ENCODE measurements at regions not wholly inside any gene's neighbourhood (a gene's known extent, or its start where the extent isn't known, plus 50 kb on each side); places are given as distances from the start of the nearest gene placed in this dataset.

DNA sequence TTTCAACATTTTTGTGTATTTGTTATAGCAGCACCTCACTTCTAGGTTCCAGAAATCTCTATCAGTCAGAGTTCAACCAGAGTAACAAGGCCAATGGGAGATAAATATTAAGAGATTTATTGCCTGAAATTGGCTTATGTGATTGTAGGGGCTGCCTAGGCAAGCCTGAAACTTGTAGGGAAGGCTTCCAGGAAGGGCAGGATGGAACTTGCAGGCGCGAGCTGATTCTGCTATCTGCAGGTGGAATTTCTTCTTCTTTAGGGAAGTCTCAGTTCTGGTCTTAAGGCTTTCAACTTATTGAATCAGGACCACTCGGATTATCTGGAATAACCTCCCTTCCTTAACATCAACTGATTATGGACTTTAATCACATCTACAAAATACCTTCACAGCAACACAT lies 199.5 kb upstream of the NLRP1 start:
- H3K4me1 ChIP-seq = no peaks in the 10 kb centered on the region

DNA sequence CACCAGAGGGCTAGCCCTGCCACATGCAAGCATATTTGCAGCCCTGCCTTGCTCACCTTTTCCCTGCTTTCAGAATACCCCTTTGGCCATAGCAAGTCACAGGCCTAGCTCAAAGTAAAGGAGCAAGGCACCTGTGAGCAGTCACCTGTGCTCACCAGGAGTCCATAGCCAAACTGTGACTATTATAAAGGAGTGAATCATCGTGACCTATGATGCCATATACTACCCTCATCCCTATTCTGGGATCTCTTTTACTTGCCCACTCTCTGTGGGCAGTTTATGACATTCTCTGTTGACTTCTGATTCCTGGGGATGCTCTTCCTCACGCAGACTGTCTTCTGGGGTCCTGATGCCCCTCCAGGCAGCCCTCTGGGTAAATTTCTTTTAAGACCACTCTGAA lies 200.5 kb upstream of the NLRP1 start:
- TF ChIP-seq, protein P1, sequence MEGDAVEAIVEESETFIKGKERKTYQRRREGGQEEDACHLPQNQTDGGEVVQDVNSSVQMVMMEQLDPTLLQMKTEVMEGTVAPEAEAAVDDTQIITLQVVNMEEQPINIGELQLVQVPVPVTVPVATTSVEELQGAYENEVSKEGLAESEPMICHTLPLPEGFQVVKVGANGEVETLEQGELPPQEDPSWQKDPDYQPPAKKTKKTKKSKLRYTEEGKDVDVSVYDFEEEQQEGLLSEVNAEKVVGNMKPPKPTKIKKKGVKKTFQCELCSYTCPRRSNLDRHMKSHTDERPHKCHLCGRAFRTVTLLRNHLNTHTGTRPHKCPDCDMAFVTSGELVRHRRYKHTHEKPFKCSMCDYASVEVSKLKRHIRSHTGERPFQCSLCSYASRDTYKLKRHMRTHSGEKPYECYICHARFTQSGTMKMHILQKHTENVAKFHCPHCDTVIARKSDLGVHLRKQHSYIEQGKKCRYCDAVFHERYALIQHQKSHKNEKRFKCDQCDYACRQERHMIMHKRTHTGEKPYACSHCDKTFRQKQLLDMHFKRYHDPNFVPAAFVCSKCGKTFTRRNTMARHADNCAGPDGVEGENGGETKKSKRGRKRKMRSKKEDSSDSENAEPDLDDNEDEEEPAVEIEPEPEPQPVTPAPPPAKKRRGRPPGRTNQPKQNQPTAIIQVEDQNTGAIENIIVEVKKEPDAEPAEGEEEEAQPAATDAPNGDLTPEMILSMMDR (IDR thresholded peaks at IDR 0.05) = no peak
- TF ChIP-seq EP300 (IDR thresholded peaks at IDR 0.05) = no peak
- TF ChIP-seq POLR2A (IDR thresholded peaks at IDR 0.05) = no peak
- no peak overlapping the region for H3K27ac ChIP-seq
- H3K9me3 ChIP-seq = peaks cover 0 to 33% (median 0%) of the 10 kb centered on the region in 4 donors
- no peaks in the 10 kb centered on the region for H3K4me1 ChIP-seq
- 80 to 91% methylated on average over 2 of the region's 2 CpGs for WGBS, 2 donors
- no peaks in the 10 kb centered on the region for H3K36me3 ChIP-seq
- no peak overlapping the region for H3K4me3 ChIP-seq
- H3K27me3 ChIP-seq = no peaks in the 10 kb centered on the region
- DNase-seq (ENCODE audit: low spot score in 2 of 2) = no peak

More for the DNA sequence above, 199.5 kb upstream of the NLRP1 start:
- Histone ChIP-seq H3K36me3 (no peaks in the 10 kb centered on the region), H3K9me3 (peaks cover 0 to 26% (median 0%) of the 10 kb centered on the region in 4 donors), H3K27ac (no peak overlapping the region), H3K4me3 (no peak overlapping the region), H3K27me3 (no peaks in the 10 kb centered on the region)
- 79 to 97% methylated on average over 3 of the region's 3 CpGs for WGBS, 2 donors
- no peak for DNase-seq (ENCODE audit: low spot score in 2 of 2)
- TF ChIP-seq, protein P1 (IDR thresholded peaks at IDR 0.05) = no peak

GRCh38 chr17:5785338-5785737 lies 201.0 kb upstream of the NLRP1 start:
- WGBS, 2 donors = 11 to 15% methylated on average over 4 of the region's 4 CpGs
- no peak overlapping the region for H3K27ac ChIP-seq
- no peaks in the 10 kb centered on the region for H3K36me3 ChIP-seq
- TF ChIP-seq EP300 (IDR thresholded peaks at IDR 0.05) (no peak), POLR2A (IDR thresholded peaks at IDR 0.05) (no peak)
- TF ChIP-seq, protein P1 (IDR thresholded peaks at IDR 0.05) = no peak
- H3K4me1 ChIP-seq = no peaks in the 10 kb centered on the region
- H3K27me3 ChIP-seq = no peaks in the 10 kb centered on the region
- H3K4me3 ChIP-seq = no peak overlapping the region
- H3K9me3 ChIP-seq = peaks cover 0 to 33% (median 0%) of the 10 kb centered on the region in 4 donors
- DNase-seq (ENCODE audit: low spot score in 2 of 2) = no peak

- TF ChIP-seq EP300 (IDR thresholded peaks at IDR 0.05) (no peak), POLR2A (IDR thresholded peaks at IDR 0.05) (no peak)
- TF ChIP-seq, protein P1 (IDR thresholded peaks at IDR 0.05) = no peak
- peaks cover 0 to 33% (median 0%) of the 10 kb centered on the region in 4 donors for H3K9me3 ChIP-seq
- WGBS, 2 donors = 66 to 67% methylated on average over 9 to 11 of the region's 11 CpGs
- no peak for DNase-seq (ENCODE audit: low spot score in 2 of 2)
- H3K4me3 ChIP-seq = no peak overlapping the region
- H3K27ac ChIP-seq = no peak overlapping the region
- no peaks in the 10 kb centered on the region for H3K36me3 ChIP-seq
- no peaks in the 10 kb centered on the region for H3K27me3 ChIP-seq
- H3K4me1 ChIP-seq = no peaks in the 10 kb centered on the region
These were observed 201.7 kb upstream of the NLRP1 start for GRCh38 chr17:5785867-5786509.

- Histone ChIP-seq H3K36me3 (no peaks in the 10 kb centered on the region), H3K27me3 (no peaks in the 10 kb centered on the region), H3K4me1 (no peaks in the 10 kb centered on the region), H3K9me3 (peaks cover 0 to 33% (median 0%) of the 10 kb centered on the region in 4 donors), H3K27ac (no peak overlapping the region), H3K4me3 (no peak overlapping the region)
- no peak for DNase-seq (ENCODE audit: low spot score in 2 of 2)
- 64 to 73% methylated on average over 6 of the region's 6 CpGs for WGBS, 2 donors
- TF ChIP-seq EP300 (IDR thresholded peaks at IDR 0.05) (no peak), POLR2A (IDR thresholded peaks at IDR 0.05) (no peak)
- TF ChIP-seq, protein P1 (IDR thresholded peaks at IDR 0.05) = no peak
These were observed 202.2 kb upstream of the NLRP1 start for GRCh38 chr17:5786510-5786875.

All from tibial nerve (tissue), 4 donors.